ENCODE measurements at regions not wholly inside any gene's neighbourhood (a gene's known extent, or its start where the extent isn't known, plus 50 kb on each side); places are given as distances from the start of the nearest gene placed in this dataset.

DNA sequence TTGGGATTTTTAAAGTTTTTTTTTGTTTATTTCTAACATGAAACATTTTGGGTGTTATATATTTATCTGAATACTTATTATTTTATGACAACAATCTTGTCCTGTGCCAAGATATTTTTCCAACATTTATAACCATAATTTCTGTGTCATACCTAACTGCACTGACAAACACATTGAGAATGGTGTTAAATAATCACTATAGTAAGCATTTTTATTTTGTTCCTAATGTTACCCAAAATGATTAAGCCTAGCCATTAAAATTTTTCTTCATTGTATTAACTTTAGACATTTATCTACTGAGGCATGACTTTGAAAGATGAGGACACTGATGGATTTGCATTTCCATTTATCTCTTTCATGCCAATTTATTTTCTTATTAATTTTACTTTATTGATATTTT is 91.6 kb upstream of the STK32A start:
- TF ChIP-seq, protein P1, sequence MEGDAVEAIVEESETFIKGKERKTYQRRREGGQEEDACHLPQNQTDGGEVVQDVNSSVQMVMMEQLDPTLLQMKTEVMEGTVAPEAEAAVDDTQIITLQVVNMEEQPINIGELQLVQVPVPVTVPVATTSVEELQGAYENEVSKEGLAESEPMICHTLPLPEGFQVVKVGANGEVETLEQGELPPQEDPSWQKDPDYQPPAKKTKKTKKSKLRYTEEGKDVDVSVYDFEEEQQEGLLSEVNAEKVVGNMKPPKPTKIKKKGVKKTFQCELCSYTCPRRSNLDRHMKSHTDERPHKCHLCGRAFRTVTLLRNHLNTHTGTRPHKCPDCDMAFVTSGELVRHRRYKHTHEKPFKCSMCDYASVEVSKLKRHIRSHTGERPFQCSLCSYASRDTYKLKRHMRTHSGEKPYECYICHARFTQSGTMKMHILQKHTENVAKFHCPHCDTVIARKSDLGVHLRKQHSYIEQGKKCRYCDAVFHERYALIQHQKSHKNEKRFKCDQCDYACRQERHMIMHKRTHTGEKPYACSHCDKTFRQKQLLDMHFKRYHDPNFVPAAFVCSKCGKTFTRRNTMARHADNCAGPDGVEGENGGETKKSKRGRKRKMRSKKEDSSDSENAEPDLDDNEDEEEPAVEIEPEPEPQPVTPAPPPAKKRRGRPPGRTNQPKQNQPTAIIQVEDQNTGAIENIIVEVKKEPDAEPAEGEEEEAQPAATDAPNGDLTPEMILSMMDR (IDR thresholded peaks at IDR 0.05), result no peak
- DNase-seq (ENCODE audit: low spot score) (no peak), ATAC-seq (ENCODE audit: low FRiP score) (no peak)

- no peak for DNase-seq (ENCODE audit: low spot score)
- TF ChIP-seq, protein P1 (IDR thresholded peaks at IDR 0.05), result no peak
- ATAC-seq (ENCODE audit: low FRiP score), result no peak
Observed at GRCh38 chr5:147145328-147145727, 89.5 kb upstream of the STK32A start.

GRCh38 chr5:147148715-147149114 is 86.1 kb upstream of the STK32A start:
- ATAC-seq (ENCODE audit: low FRiP score), result no peak
- no peak for DNase-seq (ENCODE audit: low spot score)
- TF ChIP-seq, protein P1 (IDR thresholded peaks at IDR 0.05), result no peak

DNA sequence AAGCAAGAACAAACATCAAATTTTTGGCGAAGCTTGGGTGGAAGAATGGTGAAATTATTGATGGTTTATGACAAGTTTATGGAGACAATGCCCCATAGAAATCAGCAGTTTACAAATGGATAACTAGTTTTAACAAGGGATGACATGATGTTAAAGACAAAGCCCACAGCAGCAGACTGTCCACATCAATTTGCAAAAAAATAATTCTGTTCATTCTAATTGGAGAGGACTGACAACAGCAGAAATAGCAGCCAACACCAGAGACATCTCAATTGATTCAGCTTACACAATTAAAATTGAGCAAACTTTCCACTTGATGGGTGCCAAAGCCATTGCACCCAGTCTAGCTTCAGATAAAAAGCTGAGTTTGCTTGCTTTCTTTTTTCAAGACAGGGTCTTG is 82.7 kb upstream of the STK32A start:
- ATAC-seq (ENCODE audit: low FRiP score), result no peak
- TF ChIP-seq, protein P1 (IDR thresholded peaks at IDR 0.05), result no peak
- DNase-seq (ENCODE audit: low spot score), result no peak

GRCh38 chr5:147154809-147155208 is 80.0 kb upstream of the STK32A start:
- TF ChIP-seq, protein P1 (IDR thresholded peaks at IDR 0.05), result no peak
- ATAC-seq (ENCODE audit: low FRiP score), result no peak
- no peak for DNase-seq (ENCODE audit: low spot score)

GRCh38 chr5:147156012-147156411 is 78.8 kb upstream of the STK32A start:
- TF ChIP-seq, protein P1 (IDR thresholded peaks at IDR 0.05), result no peak
- no peak for ATAC-seq (ENCODE audit: low FRiP score)
- no peak for DNase-seq (ENCODE audit: low spot score)

- no peak for ATAC-seq (ENCODE audit: low FRiP score)
- DNase-seq (ENCODE audit: low spot score), result no peak
- TF ChIP-seq, protein P1 (IDR thresholded peaks at IDR 0.05), result no peak
Observed at GRCh38 chr5:147160902-147161700, 73.7 kb upstream of the STK32A start.
